GM21515 (cell line): ENCODE measurements at regions not wholly inside any gene's neighbourhood (a gene's known extent, or its start where the extent isn't known, plus 50 kb on each side); places are given as distances from the start of the nearest gene placed in this dataset.
"Not testable (repeated sequence)": the region's sequence is repeated elsewhere in the genome, so short reads cannot be mapped to it uniquely, and the experiment has no call there.

Experiments used
- ATAC-seq: cut with Tn5 transposase; IDR thresholded peaks from one replicate; pipeline ENCODE4 v1.9.1; 2021; ENCODE audit not compliant: unreplicated experiment

DNA sequence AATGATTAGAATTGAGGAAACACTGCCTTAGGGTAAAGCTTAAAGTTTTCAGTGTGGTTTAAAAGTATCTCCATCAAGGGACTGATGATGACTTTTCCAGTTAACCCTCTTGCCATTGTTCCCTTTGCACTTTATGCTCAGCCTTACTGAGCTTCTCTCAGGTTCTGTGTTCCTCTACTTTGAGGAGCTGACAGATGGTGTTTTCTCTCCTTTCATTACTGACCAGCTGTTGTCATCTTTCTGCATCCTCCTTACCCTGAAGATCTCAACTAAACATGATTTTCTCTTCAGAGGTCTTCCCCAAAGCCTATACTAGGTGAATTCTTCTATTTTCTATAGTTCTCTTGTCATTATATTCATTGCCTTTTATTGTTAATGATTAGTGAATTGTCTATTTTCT is 475.6 kb upstream of the SYNCRIP start:
- no peak for ATAC-seq

- ATAC-seq: no peak
Observed at GRCh38 chr6:86107985-86108384, 465.3 kb upstream of the SYNCRIP start.

GRCh38 chr6:86087954-86088353 is 445.3 kb upstream of the SYNCRIP start:
- ATAC-seq: no peak

GRCh38 chr6:86079938-86080337 is 437.3 kb upstream of the SYNCRIP start:
- no peak for ATAC-seq

GRCh38 chr6:86070151-86070550 is 427.5 kb upstream of the SYNCRIP start:
- ATAC-seq: no peak

GRCh38 chr6:86065002-86065401 is 422.3 kb upstream of the SYNCRIP start:
- ATAC-seq: not testable (repeated sequence)

GRCh38 chr6:86057293-86057980 is 414.8 kb upstream of the SYNCRIP start:
- ATAC-seq: not testable (repeated sequence)

- no peak for ATAC-seq
Observed at GRCh38 chr6:86045038-86045437, 402.4 kb upstream of the SYNCRIP start.

DNA sequence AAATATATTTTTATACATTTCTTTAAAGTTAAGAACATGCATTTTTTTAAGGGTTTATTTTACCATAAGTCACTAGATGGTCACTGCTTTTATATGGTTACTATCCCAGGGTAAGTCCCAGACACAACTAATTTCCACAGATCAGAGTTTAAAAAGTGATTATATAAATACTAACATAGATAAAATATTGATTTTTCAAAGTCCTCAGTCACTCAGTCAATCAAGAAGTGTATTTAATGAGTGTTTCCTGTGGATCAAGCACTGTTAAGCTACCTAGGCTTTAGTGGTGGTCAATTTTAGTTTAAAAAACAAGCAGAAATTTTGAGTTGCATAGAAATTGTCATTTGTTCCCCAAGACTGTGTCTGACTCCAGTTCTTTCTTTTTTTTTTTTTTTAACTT is 399.5 kb upstream of the SYNCRIP start:
- ATAC-seq: no peak

- no peak for ATAC-seq
Observed at GRCh38 chr6:86031713-86032112, 389.0 kb upstream of the SYNCRIP start.

DNA sequence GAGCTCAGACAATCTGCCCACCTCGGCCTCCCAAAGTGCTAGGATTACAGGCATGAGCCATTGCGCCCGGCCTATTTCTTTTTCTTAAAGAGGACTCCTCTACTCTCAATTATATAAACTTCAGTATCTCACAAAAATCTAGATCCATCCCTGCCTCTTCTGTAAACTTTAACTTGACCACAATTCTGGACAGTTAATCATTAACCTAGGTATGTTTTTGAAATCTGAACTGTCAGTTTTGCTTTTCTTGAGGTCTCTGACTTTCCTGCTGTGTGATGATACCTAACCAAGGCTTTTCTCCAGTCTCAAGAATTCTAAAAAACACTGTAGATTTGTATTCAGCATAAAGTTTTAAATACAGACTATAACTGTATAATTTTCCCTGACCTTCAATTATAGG is 388.2 kb upstream of the SYNCRIP start:
- no peak for ATAC-seq

DNA sequence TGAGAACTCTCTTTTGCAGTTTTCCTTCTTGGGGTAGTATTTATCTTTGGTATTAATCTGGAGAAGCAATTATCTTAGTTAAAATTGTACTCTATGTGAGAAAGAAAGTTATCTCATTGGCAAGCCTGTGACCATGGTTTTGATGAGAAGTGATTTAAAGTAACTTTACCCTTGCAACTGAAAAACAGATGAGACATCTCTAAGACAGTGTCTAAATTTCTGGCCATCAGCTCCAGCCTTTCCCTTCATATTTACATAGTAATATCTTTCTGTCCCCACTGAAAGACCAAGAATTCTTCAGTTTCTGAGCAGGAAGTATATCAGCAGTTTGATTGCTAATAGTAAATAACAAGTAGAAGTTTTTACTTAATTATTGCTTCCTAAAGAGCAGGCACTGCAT is 386.1 kb upstream of the SYNCRIP start:
- ATAC-seq: no peak

GRCh38 chr6:86026890-86027289 is 384.2 kb upstream of the SYNCRIP start:
- ATAC-seq: not testable (repeated sequence)

GRCh38 chr6:86017236-86017635 is 374.6 kb upstream of the SYNCRIP start:
- ATAC-seq: peak; percentile 75

DNA sequence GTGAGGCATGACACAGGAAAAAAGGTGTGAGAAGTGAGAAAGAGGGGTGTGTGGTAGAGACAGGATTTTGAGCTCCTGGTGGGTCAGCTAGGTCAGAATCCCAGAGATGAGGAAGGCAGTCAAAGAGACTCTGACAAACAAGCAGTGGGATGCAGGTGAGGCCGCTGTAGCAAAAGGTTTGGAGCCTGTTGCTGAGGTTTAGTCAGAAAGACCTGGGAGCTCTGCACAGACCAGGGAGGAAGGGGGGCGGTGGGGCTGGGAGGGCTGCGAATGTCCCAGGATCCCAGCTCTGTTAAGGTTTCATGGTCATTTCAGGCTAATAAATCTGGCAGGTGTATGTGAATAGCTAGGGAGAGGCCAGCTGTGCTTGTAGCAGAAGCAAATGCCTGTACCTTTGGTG is 373.9 kb upstream of the SYNCRIP start:
- no peak for ATAC-seq

GRCh38 chr6:86016077-86016476 is 373.4 kb upstream of the SYNCRIP start:
- ATAC-seq: no peak

DNA sequence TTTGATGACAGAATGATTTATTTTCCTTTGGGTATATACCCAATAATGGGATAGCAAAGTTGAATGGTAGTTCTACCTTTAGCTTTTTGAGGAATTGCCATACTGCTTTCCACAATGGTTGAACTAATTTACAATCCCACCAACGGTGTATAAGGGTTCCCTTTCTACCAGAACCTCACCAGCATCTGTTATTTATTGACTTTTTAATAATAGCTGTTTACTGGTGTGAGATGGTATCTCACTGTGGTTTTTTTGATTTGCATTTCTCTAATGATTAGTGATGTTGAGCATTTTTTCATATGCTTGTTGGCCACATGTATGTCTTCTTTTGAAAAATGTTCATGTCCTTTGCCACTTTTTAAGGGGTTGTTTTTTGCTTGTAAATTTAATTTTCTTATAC is 370.3 kb upstream of the SYNCRIP start:
- ATAC-seq: not testable (repeated sequence)

- ATAC-seq: no peak
Observed at GRCh38 chr6:86010915-86011786, 368.5 kb upstream of the SYNCRIP start.

GRCh38 chr6:85997206-85997605 is 354.5 kb upstream of the SYNCRIP start:
- ATAC-seq: no peak

DNA sequence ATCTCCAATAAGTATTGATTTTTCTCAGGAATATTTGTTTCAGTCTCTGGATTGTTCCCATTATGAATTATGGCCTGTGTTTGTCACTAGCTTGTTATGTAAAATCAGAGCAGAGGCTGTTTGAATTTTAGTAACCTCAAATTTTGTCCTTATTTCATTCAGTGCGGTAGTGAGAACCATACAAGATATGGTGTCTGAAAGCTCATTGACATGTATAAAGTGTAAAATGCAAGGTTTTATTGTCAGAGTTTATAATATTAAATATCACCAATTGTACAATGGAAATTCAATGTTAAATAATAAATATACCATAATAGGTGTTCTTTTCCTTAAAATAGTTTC is 353.3 kb upstream of the SYNCRIP start:
- ATAC-seq: no peak

DNA sequence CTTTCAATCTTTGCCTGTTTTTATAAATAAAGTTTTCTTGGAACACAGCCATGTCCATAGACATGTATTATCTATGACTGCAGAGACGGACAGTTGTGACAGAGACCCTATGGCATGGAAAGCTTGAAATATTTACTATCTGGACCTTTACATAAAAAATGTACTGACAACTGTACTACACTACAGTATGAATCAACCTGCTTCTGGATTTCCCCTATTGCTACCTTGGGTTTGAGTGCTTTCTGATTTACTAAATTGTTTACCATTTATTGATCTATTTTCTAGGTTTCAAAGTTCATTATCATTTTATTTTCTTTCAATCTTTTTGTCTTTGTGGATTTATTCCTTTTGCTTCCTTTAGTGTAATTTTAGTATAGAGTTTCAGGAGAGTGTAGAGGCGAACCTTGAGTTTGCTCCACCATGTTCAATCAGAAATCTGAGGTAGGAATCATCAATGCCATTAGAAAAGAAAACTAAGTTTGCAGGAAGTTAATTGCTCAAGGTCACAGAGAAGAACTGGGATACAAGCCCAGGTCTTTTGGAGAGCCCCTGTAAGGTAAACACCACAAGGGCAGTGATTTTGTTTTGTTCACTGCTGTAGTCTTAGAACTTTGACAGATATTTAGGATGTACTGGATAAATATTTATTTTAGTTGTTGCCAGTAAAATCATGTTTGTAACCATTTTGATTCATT is 352.8 kb upstream of the SYNCRIP start:
- no peak for ATAC-seq

DNA sequence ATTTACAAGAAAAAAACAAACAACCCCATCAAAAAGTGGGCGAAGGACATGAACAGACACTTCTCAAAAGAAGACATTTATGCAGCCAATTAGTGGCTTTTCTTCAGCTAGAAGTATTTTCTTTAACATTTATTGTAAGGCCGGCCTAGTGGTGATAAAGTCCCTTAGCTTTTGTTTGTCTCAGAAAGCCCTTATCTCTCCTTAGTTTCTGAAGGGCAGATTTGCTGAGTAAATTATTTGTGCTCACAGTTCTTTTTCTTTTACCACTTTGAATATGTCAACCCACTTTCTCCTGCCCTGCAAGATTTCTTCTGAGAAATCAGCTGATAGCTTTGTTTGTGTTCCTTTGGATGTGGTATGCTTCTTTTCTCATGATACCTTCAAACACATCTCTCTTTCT is 344.0 kb upstream of the SYNCRIP start:
- no peak for ATAC-seq
